ENCODE measurements at regions not wholly inside any gene's neighbourhood (a gene's known extent, or its start where the extent isn't known, plus 50 kb on each side); places are given as distances from the start of the nearest gene placed in this dataset.

GRCh38 chr12:38556647-38557046 lies 240.1 kb downstream of the ALG10B start:
- H3K4me3 ChIP-seq (ENCODE audit: low read depth, low read length): no peak overlapping the region
- DNase-seq (ENCODE audit: low read depth): no peak
- TF ChIP-seq MAX (IDR thresholded peaks at IDR 0.05; ENCODE audit: low read depth, low read length): no peak
- TF ChIP-seq CTCF (IDR thresholded peaks at IDR 0.05; ENCODE audit: low read depth, low read length): no peak
- no peak for TF ChIP-seq POLR2A (IDR thresholded peaks at IDR 0.05; ENCODE audit: extremely low read depth, insufficient read length)
- TF ChIP-seq MYC (IDR thresholded peaks at IDR 0.05; ENCODE audit: low read depth, low read length): no peak

GRCh38 chr12:38585086-38585485 lies 268.5 kb downstream of the ALG10B start:
- TF ChIP-seq CTCF (IDR thresholded peaks at IDR 0.05; ENCODE audit: low read depth, low read length): no peak
- no peak for TF ChIP-seq POLR2A (IDR thresholded peaks at IDR 0.05; ENCODE audit: extremely low read depth, insufficient read length)
- no peak for TF ChIP-seq MYC (IDR thresholded peaks at IDR 0.05; ENCODE audit: low read depth, low read length)
- no peak for TF ChIP-seq MAX (IDR thresholded peaks at IDR 0.05; ENCODE audit: low read depth, low read length)
- DNase-seq (ENCODE audit: low read depth): no peak
- no peak overlapping the region for H3K4me3 ChIP-seq (ENCODE audit: low read depth, low read length)

GRCh38 chr12:38586789-38587188 lies 270.2 kb downstream of the ALG10B start:
- no peak for TF ChIP-seq POLR2A (IDR thresholded peaks at IDR 0.05; ENCODE audit: extremely low read depth, insufficient read length)
- no peak for TF ChIP-seq MAX (IDR thresholded peaks at IDR 0.05; ENCODE audit: low read depth, low read length)
- TF ChIP-seq CTCF (IDR thresholded peaks at IDR 0.05; ENCODE audit: low read depth, low read length): no peak
- TF ChIP-seq MYC (IDR thresholded peaks at IDR 0.05; ENCODE audit: low read depth, low read length): no peak
- DNase-seq (ENCODE audit: low read depth): no peak

GRCh38 chr12:38587594-38587993 lies 271.0 kb downstream of the ALG10B start:
- no peak overlapping the region for H3K4me3 ChIP-seq (ENCODE audit: low read depth, low read length)
- TF ChIP-seq MYC (IDR thresholded peaks at IDR 0.05; ENCODE audit: low read depth, low read length): no peak
- TF ChIP-seq CTCF (IDR thresholded peaks at IDR 0.05; ENCODE audit: low read depth, low read length): no peak
- TF ChIP-seq MAX (IDR thresholded peaks at IDR 0.05; ENCODE audit: low read depth, low read length): no peak
- no peak for TF ChIP-seq POLR2A (IDR thresholded peaks at IDR 0.05; ENCODE audit: extremely low read depth, insufficient read length)
- no peak for DNase-seq (ENCODE audit: low read depth)

More at GRCh38 chr12:38586789-38587188, 270.2 kb downstream of the ALG10B start:
- no peak overlapping the region for H3K4me3 ChIP-seq (ENCODE audit: low read depth, low read length)

- no peak for DNase-seq (ENCODE audit: low read depth)
- TF ChIP-seq MAX (IDR thresholded peaks at IDR 0.05; ENCODE audit: low read depth, low read length) (no peak), CTCF (IDR thresholded peaks at IDR 0.05; ENCODE audit: low read depth, low read length) (no peak), MYC (IDR thresholded peaks at IDR 0.05; ENCODE audit: low read depth, low read length) (no peak), POLR2A (IDR thresholded peaks at IDR 0.05; ENCODE audit: extremely low read depth, insufficient read length) (no peak)
- no peak overlapping the region for H3K4me3 ChIP-seq (ENCODE audit: low read depth, low read length)
These were observed 272.2 kb downstream of the ALG10B start for GRCh38 chr12:38588624-38589305.
